Keratinocyte (primary cell): ENCODE measurements at regions not wholly inside any gene's neighbourhood (a gene's known extent, or its start where the extent isn't known, plus 50 kb on each side); places are given as distances from the start of the nearest gene placed in this dataset.

ENCODE experiments used
- DNase-seq: peaks from one replicate; pipeline ENCODE4 v3.0.0-alpha.2; 2011; ENCODE audit warnings: low read depth, missing footprints, low spot score
- FAIRE-seq: peaks from 2 replicates; lab custom pipeline; 2011; peaks lifted over from hg19 to GRCh38; lab: Jason Lieb, UNC
- H2AFZ ChIP-seq: 2 replicates; pipeline ENCODE4 v1.6.0; 2012; ENCODE audit warnings: low read length, control low read depth, inconsistent platforms; ENCODE audit not compliant: control insufficient read depth
- H3K27ac ChIP-seq: 2 replicates; pipeline ENCODE4 v1.5.1; 2011; ENCODE audit warnings: low read length; ENCODE audit not compliant: control insufficient read depth, insufficient read depth
- H3K27me3 ChIP-seq: 3 replicates; pipeline ENCODE4 v1.6.0; 2011; ENCODE audit warnings: low read length; ENCODE audit not compliant: control insufficient read depth, insufficient read depth; ENCODE audit errors: extremely low read depth
- H3K36me3 ChIP-seq, 2 experiments: 2 replicates in 1 of 2; 3 replicates in 1 of 2; pipeline ENCODE4 v1.5.1; 2011; ENCODE audit warnings: low read length in 2 of 2, mild to moderate bottlenecking in 1 of 2; ENCODE audit not compliant: control insufficient read depth in 2 of 2, insufficient read depth in 2 of 2; ENCODE audit errors: extremely low read depth in 1 of 2
- H3K4me1 ChIP-seq: 3 replicates; pipeline ENCODE4 v1.5.1; 2011; ENCODE audit warnings: low read length; ENCODE audit not compliant: control insufficient read depth, insufficient read depth; ENCODE audit errors: extremely low read depth
- H3K4me2 ChIP-seq: 3 replicates; pipeline ENCODE4 v1.6.0; 2011; ENCODE audit warnings: low read depth, low read length; ENCODE audit not compliant: control insufficient read depth, insufficient read depth; ENCODE audit errors: extremely low read depth
- H3K4me3 ChIP-seq, 3 experiments: fragments of 200-600 bp in 1 of 3; sonication (generic) in 1 of 3; 2 replicates in 2 of 3; 3 replicates in 1 of 3; pipeline ENCODE4 v1.5.1; 2011 to 2016; ENCODE audit warnings: low read length in 3 of 3, mild to moderate bottlenecking in 3 of 3, control low read depth in 2 of 3, inconsistent platforms in 1 of 3, low read depth in 1 of 3, mixed read lengths in 1 of 3, mixed run types in 1 of 3, moderate library complexity in 1 of 3; ENCODE audit not compliant: control insufficient read depth in 2 of 3, insufficient read depth in 2 of 3; ENCODE audit errors: extremely low read depth in 1 of 3
- H3K79me2 ChIP-seq: 2 replicates; pipeline ENCODE4 v1.6.0; 2012; ENCODE audit warnings: low read length; ENCODE audit not compliant: control insufficient read depth, insufficient read depth
- H3K9ac ChIP-seq: 3 replicates; pipeline ENCODE4 v1.6.0; 2011; ENCODE audit warnings: low read length; ENCODE audit not compliant: control insufficient read depth, insufficient read depth; ENCODE audit errors: extremely low read depth
- H3K9me1 ChIP-seq: 3 replicates; pipeline ENCODE4 v1.6.0; 2011; ENCODE audit warnings: low read length; ENCODE audit not compliant: control insufficient read depth, insufficient read depth; ENCODE audit errors: extremely low read depth
- H3K9me3 ChIP-seq: 2 replicates; pipeline ENCODE4 v1.5.1; 2012; ENCODE audit warnings: low read depth, low read length; ENCODE audit not compliant: control insufficient read depth
- H4K20me1 ChIP-seq: 3 replicates; pipeline ENCODE4 v1.6.0; 2011; ENCODE audit warnings: low read length; ENCODE audit not compliant: control insufficient read depth, insufficient read depth; ENCODE audit errors: extremely low read depth
- CTCF ChIP-seq, 3 experiments: IDR thresholded peaks in 1 of 3; conservative IDR thresholded peaks in 1 of 3; optimal IDR thresholded peaks in 1 of 3; 2 replicates in 2 of 3; 3 replicates in 1 of 3; pipeline versions ENCODE3 to v1.5.1; 2011; ENCODE audit warnings: low read length in 3 of 3, mild to moderate bottlenecking in 3 of 3, moderate library complexity in 2 of 3, control low read depth in 1 of 3, inconsistent platforms in 1 of 3; ENCODE audit not compliant: insufficient read depth in 2 of 3; ENCODE audit errors: extremely low read depth in 1 of 3
- EZH2 ChIP-seq: IDR thresholded peaks from one replicate; pipeline ENCODE4 v1.6.1; 2012; ENCODE audit warnings: inconsistent platforms, mild to moderate bottlenecking, low read length, moderate library complexity
- dilution Hi-C: fragments of 300-500 bp; cut with MboI; formaldehyde crosslinking; loops from one replicate; pipeline ENCODE4 v1.7.0; 2020; ENCODE audit warnings: low sequenced_read_pairs; ENCODE audit not compliant: extremely low pct_ligation_motif_present

DNA sequence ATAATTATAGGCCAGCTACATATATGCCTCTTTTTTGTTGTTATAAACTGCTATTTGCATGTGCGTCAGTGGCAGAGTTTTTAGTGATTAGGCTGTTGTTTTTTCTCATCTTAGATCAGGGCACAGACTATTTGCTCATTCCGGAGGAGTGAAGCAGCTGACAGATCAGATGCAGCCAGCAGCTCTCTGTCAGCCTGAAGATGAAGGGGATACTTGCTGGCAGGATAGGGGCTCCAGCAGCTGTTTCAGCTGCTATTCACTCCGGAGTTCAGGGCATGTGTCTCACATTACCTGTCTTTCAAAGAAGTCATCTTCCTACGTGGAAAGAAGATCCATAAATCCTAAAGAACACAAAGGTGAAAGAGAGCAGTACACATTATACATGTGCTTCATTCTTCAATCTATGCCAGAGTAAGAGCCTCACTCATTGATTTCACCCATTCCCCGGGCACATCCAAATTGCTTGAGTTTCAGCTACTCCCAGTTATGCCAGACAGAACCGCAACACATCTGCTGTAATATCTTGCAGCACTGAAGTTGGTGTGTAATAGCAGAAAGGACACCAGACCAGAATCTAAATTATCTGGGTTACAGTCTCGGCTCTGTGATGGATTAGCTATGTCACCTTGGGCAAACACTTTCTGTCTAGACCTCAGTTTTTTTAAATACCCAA is 182.8 kb upstream of the CHRM2 start:
- H2AFZ ChIP-seq = no peak overlapping the region
- H4K20me1 ChIP-seq = no peaks in the 10 kb centered on the region

GRCh38 chr7:136677471-136678365 is 190.7 kb upstream of the CHRM2 start:
- peak; percentile 7 for DNase-seq
- dilution Hi-C loops = no loop called here
- H3K4me3 ChIP-seq = no peak overlapping the region

More for the DNA sequence above, 182.8 kb upstream of the CHRM2 start:
- no peaks in the 10 kb centered on the region for H3K9me3 ChIP-seq
- FAIRE-seq (no peak), DNase-seq (no peak)
- no peaks in the 10 kb centered on the region for H3K36me3 ChIP-seq
- no peak overlapping the region for H3K4me3 ChIP-seq
- H3K4me2 ChIP-seq = no peak overlapping the region
- no peak overlapping the region for H3K9ac ChIP-seq
- dilution Hi-C loops = no loop called here
- H3K27me3 ChIP-seq = no peaks in the 10 kb centered on the region
- H3K79me2 ChIP-seq = no peaks in the 10 kb centered on the region
- no peaks in the 10 kb centered on the region for H3K9me1 ChIP-seq
- H3K27ac ChIP-seq = no peak overlapping the region
- H3K4me1 ChIP-seq = no peaks in the 10 kb centered on the region
- TF ChIP-seq CTCF (optimal IDR thresholded peaks at IDR 0.05 in 1 of 3, IDR thresholded peaks at IDR 0.05 in 1 of 3, conservative IDR thresholded peaks at IDR 0.05 in 1 of 3; ENCODE audit: extremely low read depth in 1 of 3, insufficient read depth in 2 of 3, low read length in 3 of 3) = no peak
- TF ChIP-seq EZH2 = no peak

More at GRCh38 chr7:136677471-136678365, 190.7 kb upstream of the CHRM2 start:
- FAIRE-seq = no peak
- TF ChIP-seq EZH2 (no peak), CTCF (optimal IDR thresholded peaks at IDR 0.05 in 1 of 3, IDR thresholded peaks at IDR 0.05 in 1 of 3, conservative IDR thresholded peaks at IDR 0.05 in 1 of 3; ENCODE audit: extremely low read depth in 1 of 3, insufficient read depth in 2 of 3, low read length in 3 of 3) (no peak)
- H3K9me1 ChIP-seq = no peaks in the 10 kb centered on the region
- no peak overlapping the region for H2AFZ ChIP-seq
- no peak overlapping the region for H3K4me2 ChIP-seq
- H3K27me3 ChIP-seq = no peaks in the 10 kb centered on the region
- no peaks in the 10 kb centered on the region for H3K36me3 ChIP-seq
- H3K4me1 ChIP-seq = no peaks in the 10 kb centered on the region
- no peaks in the 10 kb centered on the region for H3K79me2 ChIP-seq
- no peak overlapping the region for H3K9ac ChIP-seq
- H3K27ac ChIP-seq = no peak overlapping the region
- H3K9me3 ChIP-seq = no peaks in the 10 kb centered on the region
- H4K20me1 ChIP-seq = no peaks in the 10 kb centered on the region
